Karpas-422 (cell line): ENCODE measurements at regions not wholly inside any gene's neighbourhood (a gene's known extent, or its start where the extent isn't known, plus 50 kb on each side); places are given as distances from the start of the nearest gene placed in this dataset.

Experiments
- DNase-seq: peaks from one replicate; pipeline ENCODE4 v3.0.0-alpha.2; 2015
- H2AFZ ChIP-seq: fragments of 200-600 bp; sonication (generic); 2 replicates; pipeline ENCODE4 v1.6.1; 2014; ENCODE audit warnings: antibody characterized with exemption, low read length, mixed read lengths
- H3K27ac ChIP-seq: fragments of 200-600 bp; sonication (generic); 2 replicates; pipeline ENCODE4 v1.5.1; 2014; ENCODE audit warnings: mild to moderate bottlenecking, low read length, moderate library complexity
- H3K27me3 ChIP-seq: fragments of 200-600 bp; sonication (generic); 2 replicates; pipeline ENCODE4 v1.6.1; 2014; ENCODE audit warnings: low read length, mixed read lengths
- H3K36me3 ChIP-seq: fragments of 200-600 bp; sonication (generic); 2 replicates; pipeline ENCODE4 v1.6.1; 2014; ENCODE audit warnings: low read length, mixed read lengths; ENCODE audit not compliant: insufficient read depth
- H3K4me1 ChIP-seq: fragments of 200-600 bp; sonication (generic); 2 replicates; pipeline ENCODE4 v1.6.1; 2014; ENCODE audit warnings: mild to moderate bottlenecking, low read length, mixed read lengths
- H3K4me2 ChIP-seq: fragments of 200-600 bp; sonication (generic); 2 replicates; pipeline ENCODE4 v1.6.1; 2014; ENCODE audit warnings: low read length, low read depth, mild to moderate bottlenecking; ENCODE audit not compliant: poor library complexity, severe bottlenecking
- H3K4me3 ChIP-seq: fragments of 200-600 bp; sonication (generic); 2 replicates; pipeline ENCODE4 v1.5.1; 2014; ENCODE audit warnings: mild to moderate bottlenecking, antibody characterized with exemption, low read length, mixed read lengths
- H3K79me2 ChIP-seq: fragments of 200-600 bp; sonication (generic); 2 replicates; pipeline ENCODE4 v1.6.1; 2014; ENCODE audit warnings: mild to moderate bottlenecking, low read length, mixed read lengths
- H3K9ac ChIP-seq: fragments of 200-600 bp; sonication (generic); 2 replicates; pipeline ENCODE4 v1.6.0; 2014; ENCODE audit warnings: low read length
- H3K9me2 ChIP-seq: fragments of 200-600 bp; sonication (generic), shearing (Covaris generic); replicated peaks from 2 replicates; pipeline ENCODE4 v1.6.0; 2014; ENCODE audit warnings: mild to moderate bottlenecking, low read length, moderate library complexity; ENCODE audit not compliant: insufficient read depth
- H3K9me3 ChIP-seq: fragments of 300-700, 200-600 bp; sonication (generic); 2 replicates; pipeline ENCODE4 v1.6.1; 2014; ENCODE audit warnings: low read length, mixed read lengths
- H4K20me1 ChIP-seq: fragments of 200-600 bp; sonication (generic); 2 replicates; pipeline ENCODE4 v1.6.1; 2014; ENCODE audit warnings: mild to moderate bottlenecking, antibody characterized with exemption, low read length, low read depth; ENCODE audit not compliant: insufficient read depth

GRCh38 chr13:62061751-62062150, 646.1 kb upstream of the PCDH20 start:
- H3K4me1 ChIP-seq, result no peaks in the 10 kb centered on the region
- H3K9me2 ChIP-seq, result no peaks in the 10 kb centered on the region
- H2AFZ ChIP-seq, result no peak overlapping the region
- no peak overlapping the region for H3K4me2 ChIP-seq
- H3K27me3 ChIP-seq, result no peaks in the 10 kb centered on the region
- H3K27ac ChIP-seq, result no peak overlapping the region
- no peak overlapping the region for H3K9ac ChIP-seq
- H3K4me3 ChIP-seq, result no peak overlapping the region
- no peaks in the 10 kb centered on the region for H3K79me2 ChIP-seq
- H4K20me1 ChIP-seq, result no peaks in the 10 kb centered on the region
- no peak for DNase-seq
- no peaks in the 10 kb centered on the region for H3K36me3 ChIP-seq
- H3K9me3 ChIP-seq, result no peaks in the 10 kb centered on the region

GRCh38 chr13:62060570-62060969, 644.9 kb upstream of the PCDH20 start:
- no peaks in the 10 kb centered on the region for H3K4me1 ChIP-seq

GRCh38 chr13:62057286-62057685, 641.6 kb upstream of the PCDH20 start:
- Histone ChIP-seq H3K4me1 (no peaks in the 10 kb centered on the region), H2AFZ (0 out of 2 replicates have a peak overlapping the region, but pooled peaks have one; percentile 40), H3K4me2 (no peak overlapping the region), H3K36me3 (no peaks in the 10 kb centered on the region), H3K79me2 (no peaks in the 10 kb centered on the region), H3K27ac (no peak overlapping the region), H3K9me2 (no peaks in the 10 kb centered on the region), H3K4me3 (no peak overlapping the region), H3K27me3 (no peaks in the 10 kb centered on the region), H3K9me3 (no peaks in the 10 kb centered on the region), H3K9ac (no peak overlapping the region), H4K20me1 (no peaks in the 10 kb centered on the region)
- no peak for DNase-seq

More at GRCh38 chr13:62060570-62060969, 644.9 kb upstream of the PCDH20 start:
- no peaks in the 10 kb centered on the region for H3K9me3 ChIP-seq
- no peaks in the 10 kb centered on the region for H3K36me3 ChIP-seq
- H3K9me2 ChIP-seq, result no peaks in the 10 kb centered on the region
- H3K4me3 ChIP-seq, result no peak overlapping the region
- no peaks in the 10 kb centered on the region for H4K20me1 ChIP-seq
- no peak overlapping the region for H3K27ac ChIP-seq
- no peak overlapping the region; the same call in 1 of the 2 replicates for H2AFZ ChIP-seq
- H3K9ac ChIP-seq, result no peak overlapping the region
- no peaks in the 10 kb centered on the region for H3K79me2 ChIP-seq
- no peak for DNase-seq
- no peak overlapping the region for H3K4me2 ChIP-seq
- H3K27me3 ChIP-seq, result no peaks in the 10 kb centered on the region

- H3K4me1 ChIP-seq, result no peaks in the 10 kb centered on the region
- H3K4me2 ChIP-seq, result no peak overlapping the region
- H3K9me3 ChIP-seq, result no peaks in the 10 kb centered on the region
- no peaks in the 10 kb centered on the region for H3K79me2 ChIP-seq
- H3K36me3 ChIP-seq, result no peaks in the 10 kb centered on the region
- no peaks in the 10 kb centered on the region for H3K9me2 ChIP-seq
- no peaks in the 10 kb centered on the region for H3K27me3 ChIP-seq
- DNase-seq, result no peak
- no peaks in the 10 kb centered on the region for H4K20me1 ChIP-seq
- H2AFZ ChIP-seq, result no peak overlapping the region
- no peak overlapping the region for H3K4me3 ChIP-seq
- H3K9ac ChIP-seq, result no peak overlapping the region
- no peak overlapping the region for H3K27ac ChIP-seq
Measured at GRCh38 chr13:62049992-62050391, 634.3 kb upstream of the PCDH20 start.

GRCh38 chr13:62046512-62046911, 630.9 kb upstream of the PCDH20 start:
- H2AFZ ChIP-seq, result no peak overlapping the region
- no peaks in the 10 kb centered on the region for H3K9me2 ChIP-seq
- H3K27ac ChIP-seq, result no peak overlapping the region
- H3K4me1 ChIP-seq, result no peaks in the 10 kb centered on the region
- H4K20me1 ChIP-seq, result no peaks in the 10 kb centered on the region
- H3K4me2 ChIP-seq, result no peak overlapping the region
- no peaks in the 10 kb centered on the region for H3K27me3 ChIP-seq
- no peak for DNase-seq
- no peaks in the 10 kb centered on the region for H3K79me2 ChIP-seq
- no peaks in the 10 kb centered on the region for H3K9me3 ChIP-seq
- no peaks in the 10 kb centered on the region for H3K36me3 ChIP-seq
- H3K9ac ChIP-seq, result no peak overlapping the region
- H3K4me3 ChIP-seq, result no peak overlapping the region

- H3K27ac ChIP-seq, result no peak overlapping the region
- no peaks in the 10 kb centered on the region for H3K4me1 ChIP-seq
- H3K9me2 ChIP-seq, result no peaks in the 10 kb centered on the region
- H2AFZ ChIP-seq, result no peak overlapping the region
- no peak for DNase-seq
- H3K79me2 ChIP-seq, result no peaks in the 10 kb centered on the region
- H3K36me3 ChIP-seq, result no peaks in the 10 kb centered on the region
- no peak overlapping the region for H3K9ac ChIP-seq
- H3K9me3 ChIP-seq, result no peaks in the 10 kb centered on the region
- H3K27me3 ChIP-seq, result no peaks in the 10 kb centered on the region
- no peak overlapping the region for H3K4me2 ChIP-seq
- H3K4me3 ChIP-seq, result no peak overlapping the region
- no peaks in the 10 kb centered on the region for H4K20me1 ChIP-seq
Measured at GRCh38 chr13:62043600-62043999, 628.0 kb upstream of the PCDH20 start.

- H3K4me3 ChIP-seq, result no peak overlapping the region
- no peaks in the 10 kb centered on the region for H3K27me3 ChIP-seq
- H4K20me1 ChIP-seq, result no peaks in the 10 kb centered on the region
- H3K27ac ChIP-seq, result no peak overlapping the region
- no peaks in the 10 kb centered on the region for H3K9me3 ChIP-seq
- no peak overlapping the region for H2AFZ ChIP-seq
- H3K9ac ChIP-seq, result no peak overlapping the region
- H3K36me3 ChIP-seq, result no peaks in the 10 kb centered on the region
- DNase-seq, result no peak
- no peak overlapping the region for H3K4me2 ChIP-seq
- no peaks in the 10 kb centered on the region for H3K9me2 ChIP-seq
- H3K4me1 ChIP-seq, result no peaks in the 10 kb centered on the region
- no peaks in the 10 kb centered on the region for H3K79me2 ChIP-seq
Measured at GRCh38 chr13:62040806-62041205, 625.2 kb upstream of the PCDH20 start.

- Histone ChIP-seq H2AFZ (no peak overlapping the region), H3K27ac (no peak overlapping the region), H3K4me1 (peaks cover 2% of the 10 kb centered on the region; the same call in 1 of the 2 replicates), H3K4me2 (no peak overlapping the region), H3K27me3 (no peaks in the 10 kb centered on the region), H3K4me3 (no peak overlapping the region), H3K9ac (no peak overlapping the region), H3K9me3 (no peaks in the 10 kb centered on the region), H3K79me2 (no peaks in the 10 kb centered on the region), H3K9me2 (no peaks in the 10 kb centered on the region), H3K36me3 (no peaks in the 10 kb centered on the region), H4K20me1 (no peaks in the 10 kb centered on the region)
- no peak for DNase-seq
Measured at GRCh38 chr13:62040078-62040477, 624.4 kb upstream of the PCDH20 start.

- DNase-seq, result no peak
- no peak overlapping the region for H3K4me3 ChIP-seq
- H3K27me3 ChIP-seq, result no peaks in the 10 kb centered on the region
- H3K36me3 ChIP-seq, result no peaks in the 10 kb centered on the region
- no peak overlapping the region for H3K27ac ChIP-seq
- H3K4me1 ChIP-seq, result peaks cover 3% of the 10 kb centered on the region; the same call in 1 of the 2 replicates
- H4K20me1 ChIP-seq, result no peaks in the 10 kb centered on the region
- no peak overlapping the region for H2AFZ ChIP-seq
- H3K9me2 ChIP-seq, result no peaks in the 10 kb centered on the region
- no peaks in the 10 kb centered on the region for H3K9me3 ChIP-seq
- H3K79me2 ChIP-seq, result no peaks in the 10 kb centered on the region
- no peak overlapping the region for H3K9ac ChIP-seq
- no peak overlapping the region for H3K4me2 ChIP-seq
Measured at GRCh38 chr13:62038214-62038613, 622.6 kb upstream of the PCDH20 start.
